OCI-LY7 (cell line): ENCODE measurements at regions not wholly inside any gene's neighbourhood (a gene's known extent, or its start where the extent isn't known, plus 50 kb on each side); places are given as distances from the start of the nearest gene placed in this dataset.
"Not testable (repeated sequence)": the region's sequence is repeated elsewhere in the genome, so short reads cannot be mapped to it uniquely, and the experiment has no call there.

Experiments used
- CTCF ChIP-seq: fragments of 200-600 bp; sonication (generic); conservative IDR thresholded peaks from 2 replicates; pipeline ENCODE4 v1.5.1; 2014; ENCODE audit warnings: mild to moderate bottlenecking, antibody characterized with exemption, low read length, moderate library complexity, mixed read lengths
- EZH2phosphoT487 ChIP-seq: fragments of 200-600 bp; sonication (generic); IDR thresholded peaks from 2 replicates; pipeline ENCODE4 v1.6.1; 2018; ENCODE audit warnings: low read depth, borderline replicate concordance, mild to moderate bottlenecking, mixed run types, antibody characterized with exemption, low read length, moderate library complexity, mixed read lengths

GRCh38 chr7:152589821-152590220 is 86.1 kb downstream of the XRCC2 start:
- not testable (repeated sequence) for TF ChIP-seq CTCF, EZH2phosphoT487
